Common myeloid progenitor, CD34-positive (primary cell): ENCODE measurements at regions not wholly inside any gene's neighbourhood (a gene's known extent, or its start where the extent isn't known, plus 50 kb on each side); places are given as distances from the start of the nearest gene placed in this dataset.

Experiments used
- CTCF ChIA-PET: fragments of 350-600 bp; sonication (Branson Sonifier 250); formaldehyde crosslinking; loops from one replicate; lab custom pipeline; 2021; ENCODE audit warnings: antibody characterized with exemption; lab: Charles Lee
- POLR2A ChIA-PET: fragments of 350-600 bp; sonication (Branson Sonifier 250); formaldehyde crosslinking; loops from one replicate; lab custom pipeline; 2021; ENCODE audit warnings: antibody characterized with exemption; lab: Charles Lee
- DNase-seq, 3 donors: peaks; one replicate each; pipeline versions ENCODE4 v3.0.0 to v3.0.0-alpha.2; 2013
- H3K27ac ChIP-seq, 2 experiments: 1 replicate in 1 of 2; 2 replicates in 1 of 2; pipeline ENCODE4 v1.7.0; 2013; ENCODE audit warnings: inconsistent platforms in 2 of 2, low read length in 2 of 2, mild to moderate bottlenecking in 2 of 2, low read depth in 1 of 2, moderate library complexity in 1 of 2; ENCODE audit not compliant: severe bottlenecking in 2 of 2, insufficient read depth in 1 of 2, poor library complexity in 1 of 2
- H3K27me3 ChIP-seq, 5 experiments: replicated peaks in 2 of 5; 1 replicate in 3 of 5; 2 replicates in 2 of 5; pipeline versions ENCODE4 v1.6.1 to v1.7.0; 2013; ENCODE audit warnings: low read length in 4 of 5, mild to moderate bottlenecking in 2 of 5, moderate library complexity in 2 of 5, inconsistent platforms in 1 of 5; ENCODE audit not compliant: insufficient read depth in 5 of 5, control insufficient read depth in 4 of 5
- H3K36me3 ChIP-seq, 4 experiments: 1 replicate in 2 of 4; 2 replicates in 2 of 4; pipeline versions ENCODE4 v1.6.1 to v1.7.0; 2013; ENCODE audit warnings: low read length in 3 of 4, control low read depth in 1 of 4, mild to moderate bottlenecking in 1 of 4; ENCODE audit not compliant: control insufficient read depth in 4 of 4, insufficient read depth in 4 of 4
- H3K4me1 ChIP-seq, 4 experiments: 1 replicate in 3 of 4; 2 replicates in 1 of 4; pipeline versions ENCODE4 v1.6.1 to v1.7.1; 2013; ENCODE audit warnings: low read length in 3 of 4, mild to moderate bottlenecking in 3 of 4, control low read depth in 1 of 4, inconsistent platforms in 1 of 4, moderate library complexity in 1 of 4; ENCODE audit not compliant: control insufficient read depth in 4 of 4, insufficient read depth in 4 of 4; ENCODE audit errors: control extremely low read depth in 1 of 4
- H3K4me3 ChIP-seq, 7 experiments: 1 replicate in 4 of 7; 2 replicates in 3 of 7; pipeline versions ENCODE4 v1.5.1 to v1.7.0; 2013; ENCODE audit warnings: mild to moderate bottlenecking in 7 of 7, low read length in 6 of 7, moderate library complexity in 6 of 7, inconsistent platforms in 2 of 7, low read depth in 2 of 7, control low read depth in 1 of 7; ENCODE audit not compliant: insufficient read depth in 4 of 7, control insufficient read depth in 1 of 7; ENCODE audit errors: extremely low read depth in 1 of 7
- H3K9me3 ChIP-seq, 5 experiments: 1 replicate in 4 of 5; 2 replicates in 1 of 5; pipeline versions ENCODE4 v1.6.1 to v1.7.1; 2013; ENCODE audit warnings: low read length in 4 of 5, mild to moderate bottlenecking in 2 of 5, inconsistent platforms in 1 of 5, low read depth in 1 of 5, moderate library complexity in 1 of 5; ENCODE audit not compliant: control insufficient read depth in 4 of 5, insufficient read depth in 2 of 5; ENCODE audit errors: control extremely low read depth in 1 of 5
- WGBS: methylation state at CpG from one replicate; pipeline ENCODE4 v1.1.5; 2013; ENCODE audit not compliant: insufficient coverage; 5-methylcytosine and 5-hydroxymethylcytosine counted together

DNA sequence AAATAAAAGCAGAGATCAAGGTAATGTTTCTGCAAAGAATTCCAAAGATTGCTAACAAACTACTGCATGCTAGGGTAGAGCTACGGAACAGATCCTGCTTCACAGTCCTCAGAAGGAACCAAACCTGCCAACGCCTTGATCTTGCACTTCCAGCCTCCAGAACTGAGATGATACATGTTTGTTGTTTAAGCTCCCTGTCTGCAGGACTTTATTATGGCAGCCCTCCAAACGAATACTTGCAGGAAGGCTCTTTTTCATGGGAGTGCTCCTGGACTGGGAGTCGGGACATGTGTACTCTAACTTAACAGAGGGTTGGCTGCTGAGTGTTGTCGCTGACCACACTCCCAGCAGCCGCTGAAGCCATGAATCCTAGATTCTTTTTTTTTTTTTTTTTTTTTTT is 808.8 kb upstream of the EEF2KMT start:
- Histone ChIP-seq H3K9me3 (no peaks in the 10 kb centered on the region), H3K4me1 (no peaks in the 10 kb centered on the region), H3K27ac (no peak overlapping the region), H3K4me3 (no peak overlapping the region), H3K36me3 (no peaks in the 10 kb centered on the region), H3K27me3 (no peaks in the 10 kb centered on the region)
- CTCF ChIA-PET: no interaction called here
- WGBS: 91% methylated on average over 5 of the region's 6 CpGs
- no peak for DNase-seq
- POLR2A ChIA-PET: no interaction called here

DNA sequence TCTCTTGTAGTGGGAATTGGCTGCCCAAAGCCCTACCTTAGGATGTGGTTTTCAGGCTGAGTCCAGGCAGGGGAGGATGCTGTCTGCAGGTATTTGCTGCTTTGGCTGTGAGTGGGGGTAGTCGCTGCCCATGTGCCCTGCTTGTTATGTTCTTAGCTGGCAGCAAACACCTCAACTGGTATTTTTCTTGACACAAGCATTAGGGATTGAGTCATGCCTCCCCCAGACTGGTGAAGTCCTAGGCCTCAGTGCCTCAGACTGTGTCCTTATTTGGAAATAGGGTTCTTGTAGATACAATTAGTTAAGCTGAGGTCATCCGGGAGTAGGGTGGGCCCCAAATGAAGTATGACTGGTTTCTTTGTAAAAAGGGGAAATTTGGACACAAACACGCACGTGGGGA is 808.3 kb upstream of the EEF2KMT start:
- Histone ChIP-seq H3K4me1 (no peaks in the 10 kb centered on the region), H3K36me3 (no peaks in the 10 kb centered on the region), H3K9me3 (no peaks in the 10 kb centered on the region), H3K27me3 (no peaks in the 10 kb centered on the region), H3K4me3 (no peak overlapping the region), H3K27ac (no peak overlapping the region)
- ChIA-PET CTCF (no interaction called here), POLR2A (no interaction called here)
- WGBS: 81% methylated on average over 3 of the region's 4 CpGs
- DNase-seq: no peak

DNA sequence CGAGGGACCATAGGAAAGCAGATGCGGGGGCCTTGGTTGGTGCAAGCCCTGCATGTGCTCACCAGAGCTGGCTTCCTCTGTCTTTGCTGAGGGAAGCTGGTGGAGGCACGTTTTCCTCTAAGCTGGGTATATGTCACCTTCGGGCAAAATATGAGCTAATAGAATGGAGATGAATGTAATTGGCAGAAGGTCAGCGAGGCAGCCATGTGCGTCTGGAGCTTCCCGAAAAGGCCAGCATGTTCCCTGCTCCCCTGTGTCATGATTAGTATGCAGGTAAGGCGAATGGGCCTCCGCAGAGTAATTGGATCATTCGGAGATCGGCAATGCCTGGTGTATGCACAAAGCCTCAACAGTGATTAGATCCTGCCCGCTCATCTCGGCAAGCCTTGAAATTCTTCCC is 806.2 kb upstream of the EEF2KMT start:
- 93% methylated on average over 10 of the region's 13 CpGs for WGBS
- ChIA-PET CTCF (no interaction called here), POLR2A (no interaction called here)
- Histone ChIP-seq H3K27ac (no peak overlapping the region), H3K4me3 (no peak overlapping the region), H3K27me3 (no peaks in the 10 kb centered on the region), H3K4me1 (no peaks in the 10 kb centered on the region), H3K36me3 (no peaks in the 10 kb centered on the region), H3K9me3 (no peaks in the 10 kb centered on the region)
- no peak for DNase-seq

DNA sequence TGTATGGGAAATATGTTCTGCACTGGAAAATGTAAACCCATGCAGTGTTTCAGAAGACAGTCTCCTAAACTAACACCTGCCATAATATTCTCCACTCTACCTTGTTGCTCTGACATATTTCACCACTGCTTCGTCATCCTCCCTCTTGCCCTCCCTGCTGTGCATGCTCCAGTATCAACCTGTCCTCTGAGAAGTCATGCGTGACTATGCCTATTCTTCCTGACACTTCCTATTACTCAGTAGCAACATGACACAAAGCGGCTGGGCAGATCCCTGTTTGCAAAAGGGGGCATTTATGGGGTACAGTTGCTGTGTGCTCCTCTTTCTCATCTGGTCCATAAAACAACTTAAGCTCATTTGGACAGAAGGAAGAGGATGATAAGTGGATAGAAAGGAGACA is 805.6 kb upstream of the EEF2KMT start:
- CTCF ChIA-PET: no interaction called here
- 90% methylated on average over 1 of the region's 3 CpGs for WGBS
- no peak for DNase-seq
- H3K4me3 ChIP-seq: no peak overlapping the region
- H3K27ac ChIP-seq: no peak overlapping the region
- no peaks in the 10 kb centered on the region for H3K27me3 ChIP-seq
- H3K4me1 ChIP-seq: no peaks in the 10 kb centered on the region
- POLR2A ChIA-PET: no interaction called here
- no peaks in the 10 kb centered on the region for H3K36me3 ChIP-seq
- H3K9me3 ChIP-seq: no peaks in the 10 kb centered on the region

DNA sequence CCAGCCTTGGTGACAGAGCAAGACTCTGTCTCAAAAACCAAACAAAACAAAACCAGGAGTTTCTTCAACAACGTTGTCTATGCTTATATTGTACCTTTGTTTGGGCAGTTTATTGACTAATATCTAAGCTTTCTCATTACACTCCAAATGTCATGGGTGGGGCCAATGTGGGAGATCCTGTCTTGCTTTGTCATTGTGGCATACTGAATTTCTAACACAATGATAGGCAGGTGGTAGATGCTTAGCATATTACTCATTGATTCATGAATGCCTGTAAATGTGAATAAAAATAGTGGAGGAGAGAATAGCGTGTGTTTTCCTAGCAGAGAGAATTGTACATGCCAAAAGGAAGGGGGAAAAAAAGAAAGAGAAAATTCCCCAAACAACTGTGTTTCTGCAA is 802.5 kb upstream of the EEF2KMT start:
- H3K27ac ChIP-seq: no peak overlapping the region
- H3K4me3 ChIP-seq: no peak overlapping the region
- no peaks in the 10 kb centered on the region for H3K36me3 ChIP-seq
- no peak for DNase-seq
- no peaks in the 10 kb centered on the region for H3K27me3 ChIP-seq
- H3K4me1 ChIP-seq: no peaks in the 10 kb centered on the region
- H3K9me3 ChIP-seq: no peaks in the 10 kb centered on the region
- ChIA-PET CTCF (interaction anchor here (1.0 kb wide), 1 partner anchor 14 kb away, joined by 3 read pairs; no protein-coding TSS in a partner anchor), POLR2A (no interaction called here)
- WGBS: 67% methylated on average over 1 of the region's 2 CpGs

DNA sequence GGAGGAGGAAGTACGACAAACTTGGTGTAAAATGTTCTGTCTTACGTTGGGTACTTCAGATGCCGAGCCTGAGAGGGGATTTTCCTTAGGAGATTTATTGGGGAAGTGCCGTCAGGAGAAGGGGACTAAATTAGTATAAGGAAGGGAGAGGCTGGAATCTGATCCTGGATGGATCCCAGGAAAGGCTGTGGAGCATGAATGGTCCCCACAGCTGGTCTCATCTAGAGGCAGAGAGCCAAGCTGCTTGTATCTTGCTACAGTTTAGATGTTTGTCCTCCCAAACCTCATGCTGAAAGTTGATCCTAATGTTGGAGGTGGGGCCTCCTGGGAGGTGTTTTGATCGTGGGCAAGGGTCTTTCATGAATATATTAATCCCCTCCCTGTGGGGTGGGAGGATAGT is 798.4 kb upstream of the EEF2KMT start:
- WGBS: 24% methylated on average over 4 of the region's 5 CpGs
- CTCF ChIA-PET: no interaction called here
- Histone ChIP-seq H3K27ac (no peak overlapping the region), H3K4me3 (no peak overlapping the region), H3K4me1 (no peaks in the 10 kb centered on the region), H3K9me3 (no peaks in the 10 kb centered on the region), H3K36me3 (no peaks in the 10 kb centered on the region), H3K27me3 (no peaks in the 10 kb centered on the region)
- POLR2A ChIA-PET: interaction anchor here (0.6 kb wide), 1 partner anchor 1154 kb away, joined by 3 read pairs; no protein-coding TSS in a partner anchor
- DNase-seq: no peak

DNA sequence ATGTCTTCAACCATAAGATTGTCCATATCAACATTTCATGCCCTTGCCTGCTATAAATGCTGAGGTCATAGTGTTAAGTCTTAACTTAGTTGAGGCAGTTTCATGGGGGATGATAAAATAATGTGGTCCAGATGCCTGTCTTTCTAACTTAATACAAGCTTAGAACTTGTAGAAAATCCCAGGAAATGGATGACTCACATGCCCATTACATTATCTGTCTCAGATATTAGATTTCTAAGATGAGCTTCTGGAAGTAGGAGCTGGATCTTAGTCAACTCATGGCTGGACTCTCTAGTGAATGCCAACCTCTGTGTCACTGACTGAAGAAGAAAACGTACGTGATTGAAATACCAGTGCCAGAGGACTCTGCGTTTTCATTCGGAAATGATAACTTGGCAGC is 797.5 kb upstream of the EEF2KMT start:
- POLR2A ChIA-PET: interaction anchor here (0.6 kb wide), 1 partner anchor 1155 kb away, joined by 3 read pairs; no protein-coding TSS in a partner anchor
- Histone ChIP-seq H3K9me3 (no peaks in the 10 kb centered on the region), H3K27ac (no peak overlapping the region), H3K27me3 (no peaks in the 10 kb centered on the region), H3K4me1 (no peaks in the 10 kb centered on the region), H3K4me3 (no peak overlapping the region), H3K36me3 (no peaks in the 10 kb centered on the region)
- WGBS: 87% methylated on average over 4 of the region's 4 CpGs
- DNase-seq: no peak
- CTCF ChIA-PET: no interaction called here
